ENCODE measurements at regions not wholly inside any gene's neighbourhood (a gene's known extent, or its start where the extent isn't known, plus 50 kb on each side); places are given as distances from the start of the nearest gene placed in this dataset.

DNA sequence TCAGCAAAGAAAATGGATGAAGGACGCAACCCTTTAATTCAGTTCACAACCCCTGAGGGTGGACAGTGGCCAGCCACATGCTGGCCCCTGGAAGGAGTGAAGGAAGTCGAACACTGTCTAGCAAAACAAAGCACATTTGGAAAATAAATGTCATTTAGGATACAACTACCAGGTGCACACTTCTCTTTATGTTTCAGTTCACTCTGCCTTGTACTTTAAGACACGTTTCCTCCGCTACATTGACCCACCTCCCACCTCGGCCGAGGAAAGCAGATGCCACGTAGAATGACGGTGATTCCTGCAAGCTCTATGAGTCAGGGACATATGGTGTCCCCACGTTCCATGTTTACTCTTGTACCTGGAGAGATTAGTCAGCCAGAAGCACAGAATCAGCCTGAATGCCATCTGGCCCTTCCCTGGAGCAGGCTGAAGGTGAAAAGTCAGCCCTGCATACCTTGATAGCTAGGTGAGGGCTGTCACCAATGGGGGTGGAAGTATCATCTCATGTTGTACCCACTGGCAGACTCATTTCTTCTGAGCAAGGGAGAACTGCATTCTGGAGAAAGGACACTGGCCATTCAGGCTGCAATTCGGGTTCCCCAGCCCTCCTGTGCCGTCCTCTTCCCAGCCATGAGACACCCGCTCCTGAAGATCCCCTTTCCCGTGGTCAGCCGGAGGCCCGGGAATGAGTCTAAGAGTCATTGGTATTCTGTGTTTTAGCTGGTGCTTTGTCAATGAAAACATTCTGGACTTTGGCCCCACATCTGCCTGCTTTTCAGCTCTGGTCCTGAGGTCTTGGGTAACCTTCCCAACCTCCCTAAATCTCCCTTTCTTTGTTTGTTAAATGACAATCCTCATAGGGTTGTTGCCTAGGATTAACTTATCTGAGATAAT, 60.6 kb downstream of the FOXA2 start (continued):
- TF ChIP-seq, protein P1, sequence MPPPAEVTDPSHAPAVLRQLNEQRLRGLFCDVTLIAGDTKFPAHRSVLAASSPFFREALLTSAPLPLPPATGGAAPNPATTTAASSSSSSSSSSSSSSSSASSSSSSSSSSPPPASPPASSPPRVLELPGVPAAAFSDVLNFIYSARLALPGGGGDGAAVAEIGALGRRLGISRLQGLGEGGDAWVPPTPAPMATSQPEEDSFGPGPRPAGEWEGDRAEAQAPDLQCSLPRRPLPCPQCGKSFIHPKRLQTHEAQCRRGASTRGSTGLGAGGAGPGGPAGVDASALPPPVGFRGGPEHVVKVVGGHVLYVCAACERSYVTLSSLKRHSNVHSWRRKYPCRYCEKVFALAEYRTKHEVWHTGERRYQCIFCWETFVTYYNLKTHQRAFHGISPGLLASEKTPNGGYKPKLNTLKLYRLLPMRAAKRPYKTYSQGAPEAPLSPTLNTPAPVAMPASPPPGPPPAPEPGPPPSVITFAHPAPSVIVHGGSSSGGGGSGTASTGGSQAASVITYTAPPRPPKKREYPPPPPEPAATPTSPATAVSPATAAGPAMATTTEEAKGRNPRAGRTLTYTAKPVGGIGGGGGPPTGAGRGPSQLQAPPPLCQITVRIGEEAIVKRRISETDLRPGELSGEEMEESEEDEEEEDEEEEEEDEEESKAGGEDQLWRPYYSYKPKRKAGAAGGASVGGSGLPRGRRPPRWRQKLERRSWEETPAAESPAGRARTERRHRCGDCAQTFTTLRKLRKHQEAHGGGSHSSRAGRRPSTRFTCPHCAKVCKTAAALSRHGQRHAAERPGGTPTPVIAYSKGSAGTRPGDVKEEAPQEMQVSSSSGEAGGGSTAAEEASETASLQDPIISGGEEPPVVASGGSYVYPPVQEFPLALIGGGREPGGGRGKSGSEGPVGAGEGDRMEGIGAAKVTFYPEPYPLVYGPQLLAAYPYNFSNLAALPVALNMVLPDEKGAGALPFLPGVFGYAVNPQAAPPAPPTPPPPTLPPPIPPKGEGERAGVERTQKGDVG (CRISPR knock-in tag; IDR thresholded peaks at IDR 0.05; ENCODE audit: borderline replicate concordance), result peak; percentile 95
- no peak; the same call in 1 of the 2 replicates for TF ChIP-seq SAFB2 (CRISPR knock-in tag; IDR thresholded peaks at IDR 0.05; ENCODE audit: borderline replicate concordance, low read depth)
- TF ChIP-seq, protein P2, sequence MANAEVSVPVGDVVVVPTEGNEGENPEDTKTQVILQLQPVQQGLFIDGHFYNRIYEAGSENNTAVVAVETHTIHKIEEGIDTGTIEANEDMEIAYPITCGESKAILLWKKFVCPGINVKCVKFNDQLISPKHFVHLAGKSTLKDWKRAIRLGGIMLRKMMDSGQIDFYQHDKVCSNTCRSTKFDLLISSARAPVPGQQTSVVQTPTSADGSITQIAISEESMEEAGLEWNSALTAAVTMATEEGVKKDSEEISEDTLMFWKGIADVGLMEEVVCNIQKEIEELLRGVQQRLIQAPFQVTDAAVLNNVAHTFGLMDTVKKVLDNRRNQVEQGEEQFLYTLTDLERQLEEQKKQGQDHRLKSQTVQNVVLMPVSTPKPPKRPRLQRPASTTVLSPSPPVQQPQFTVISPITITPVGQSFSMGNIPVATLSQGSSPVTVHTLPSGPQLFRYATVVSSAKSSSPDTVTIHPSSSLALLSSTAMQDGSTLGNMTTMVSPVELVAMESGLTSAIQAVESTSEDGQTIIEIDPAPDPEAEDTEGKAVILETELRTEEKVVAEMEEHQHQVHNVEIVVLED (CRISPR knock-in tag; IDR thresholded peaks at IDR 0.05; ENCODE audit: borderline replicate concordance), result peak; percentile 69
- TF ChIP-seq, protein P3, sequence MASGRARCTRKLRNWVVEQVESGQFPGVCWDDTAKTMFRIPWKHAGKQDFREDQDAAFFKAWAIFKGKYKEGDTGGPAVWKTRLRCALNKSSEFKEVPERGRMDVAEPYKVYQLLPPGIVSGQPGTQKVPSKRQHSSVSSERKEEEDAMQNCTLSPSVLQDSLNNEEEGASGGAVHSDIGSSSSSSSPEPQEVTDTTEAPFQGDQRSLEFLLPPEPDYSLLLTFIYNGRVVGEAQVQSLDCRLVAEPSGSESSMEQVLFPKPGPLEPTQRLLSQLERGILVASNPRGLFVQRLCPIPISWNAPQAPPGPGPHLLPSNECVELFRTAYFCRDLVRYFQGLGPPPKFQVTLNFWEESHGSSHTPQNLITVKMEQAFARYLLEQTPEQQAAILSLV (CRISPR knock-in tag; IDR thresholded peaks at IDR 0.05; ENCODE audit: borderline replicate concordance), result 0 out of 2 replicates have a peak, but pooled peaks have one; percentile 85
- TF ChIP-seq HOXA3 (CRISPR knock-in tag; IDR thresholded peaks at IDR 0.05), result peak; percentile 91
- TF ChIP-seq, protein P4, sequence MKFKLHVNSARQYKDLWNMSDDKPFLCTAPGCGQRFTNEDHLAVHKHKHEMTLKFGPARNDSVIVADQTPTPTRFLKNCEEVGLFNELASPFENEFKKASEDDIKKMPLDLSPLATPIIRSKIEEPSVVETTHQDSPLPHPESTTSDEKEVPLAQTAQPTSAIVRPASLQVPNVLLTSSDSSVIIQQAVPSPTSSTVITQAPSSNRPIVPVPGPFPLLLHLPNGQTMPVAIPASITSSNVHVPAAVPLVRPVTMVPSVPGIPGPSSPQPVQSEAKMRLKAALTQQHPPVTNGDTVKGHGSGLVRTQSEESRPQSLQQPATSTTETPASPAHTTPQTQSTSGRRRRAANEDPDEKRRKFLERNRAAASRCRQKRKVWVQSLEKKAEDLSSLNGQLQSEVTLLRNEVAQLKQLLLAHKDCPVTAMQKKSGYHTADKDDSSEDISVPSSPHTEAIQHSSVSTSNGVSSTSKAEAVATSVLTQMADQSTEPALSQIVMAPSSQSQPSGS (CRISPR knock-in tag; IDR thresholded peaks at IDR 0.05), result peak; percentile 72; the same call in 1 of the 2 replicates
- TF ChIP-seq ZNF644 (CRISPR knock-in tag; IDR thresholded peaks at IDR 0.05; ENCODE audit: low read depth), result peak; percentile 91
- TF ChIP-seq ZFP36L2 (CRISPR knock-in tag; IDR thresholded peaks at IDR 0.05), result peak; percentile 33
- peak; percentile 100 for TF ChIP-seq ASH2L (IDR thresholded peaks at IDR 0.05; ENCODE audit: insufficient read length, low read depth, low read length)
- TF ChIP-seq KDM4B (CRISPR knock-in tag; IDR thresholded peaks at IDR 0.05), result peak; percentile 58; the same call in 1 of the 2 replicates
- TF ChIP-seq ZNF660 (CRISPR knock-in tag; IDR thresholded peaks at IDR 0.05; ENCODE audit: borderline replicate concordance, low read depth), result no peak
- peak; percentile 67; the same call in 1 of the 2 replicates for TF ChIP-seq YEATS2 (CRISPR knock-in tag; IDR thresholded peaks at IDR 0.05; ENCODE audit: borderline replicate concordance)
- no peak; the same call in 1 of the 2 replicates for TF ChIP-seq ZNF775 (CRISPR knock-in tag; IDR thresholded peaks at IDR 0.05; ENCODE audit: borderline replicate concordance)
- peak; percentile 47; the same call in 1 of the 2 replicates for TF ChIP-seq ZNF563 (CRISPR knock-in tag; IDR thresholded peaks at IDR 0.05)
- no peak for TF ChIP-seq NR2F2 (IDR thresholded peaks at IDR 0.05; ENCODE audit: borderline replicate concordance, low read depth)
- peak; percentile 98; the same call in 1 of the 2 replicates for TF ChIP-seq ZNF670 (CRISPR knock-in tag; IDR thresholded peaks at IDR 0.05; ENCODE audit: borderline replicate concordance)
- no peak for TF ChIP-seq PHF20 (CRISPR knock-in tag; IDR thresholded peaks at IDR 0.05)
- TF ChIP-seq ZFYVE20 (CRISPR knock-in tag; IDR thresholded peaks at IDR 0.05; ENCODE audit: borderline replicate concordance, low read depth), result no peak
- no peak for TF ChIP-seq ZNF446 (CRISPR knock-in tag; IDR thresholded peaks at IDR 0.05)
- no peak for TF ChIP-seq ETV6 (CRISPR knock-in tag; conservative IDR thresholded peaks at IDR 0.05)

Measured in HepG2 (cell line).